IMR-90 (cell line): ENCODE measurements at regions not wholly inside any gene's neighbourhood (a gene's known extent, or its start where the extent isn't known, plus 50 kb on each side); places are given as distances from the start of the nearest gene placed in this dataset.

Experiments
- ATAC-seq: fragments of 200-7000 bp; cut with Tn5 transposase; 2 replicates; pipeline ENCODE4 v1.9.1; 2020; ENCODE audit warnings: low read depth, mild to moderate bottlenecking, moderate library complexity
- BruUV-seq: library from RNA; stranded (reverse); fragments of 400-500 nt; replicated peaks from 2 replicates; lab custom pipeline; 2021; lab: Mats Ljungman, UMichigan
- CTCF ChIA-PET: fragments of 300-600 bp; formaldehyde crosslinking; extraction: SDS; loops from one replicate; lab custom pipeline; 2021; ENCODE audit warnings: antibody characterized with exemption; lab: Yijun Ruan, JAX
- POLR2A ChIA-PET: fragments of 300-600 bp; sonication (Branson Sonifier 250); formaldehyde crosslinking; loops from one replicate; lab custom pipeline; 2022; ENCODE audit warnings: antibody characterized with exemption; ENCODE audit not compliant: unreplicated experiment; lab: Charles Lee
- DNase-seq: peaks from one replicate; pipeline ENCODE4 v3.0.0; 2013
- H2AFZ ChIP-seq: replicated peaks from 2 replicates; pipeline ENCODE3; 2013; ENCODE audit warnings: low read length, mild to moderate bottlenecking; ENCODE audit not compliant: poor library complexity
- H2AK5ac ChIP-seq: 2 replicates; pipeline ENCODE4 v1.6.1; 2013; ENCODE audit warnings: low read depth, low read length, inconsistent platforms
- H2AK9ac ChIP-seq: replicated peaks from 2 replicates; pipeline ENCODE3; 2013; ENCODE audit warnings: mild to moderate bottlenecking, low read depth, low read length, moderate library complexity; ENCODE audit not compliant: poor library complexity
- H2BK120ac ChIP-seq: 2 replicates; pipeline ENCODE4 v1.6.1; 2013; ENCODE audit warnings: low read depth, low read length, inconsistent platforms
- H2BK15ac ChIP-seq: 3 replicates; pipeline ENCODE4 v1.6.1; 2013; ENCODE audit warnings: low read depth, low read length, inconsistent platforms
- H2BK20ac ChIP-seq: 2 replicates; pipeline ENCODE4 v1.6.1; 2013; ENCODE audit warnings: low read depth, mild to moderate bottlenecking, inconsistent platforms, low read length, moderate library complexity
- H2BK5ac ChIP-seq: 2 replicates; pipeline ENCODE4 v1.6.1; 2013; ENCODE audit warnings: mild to moderate bottlenecking, low read depth, low read length, inconsistent platforms; ENCODE audit not compliant: poor library complexity, severe bottlenecking
- H3K14ac ChIP-seq: replicated peaks from 2 replicates; pipeline ENCODE4 v1.6.1; 2013; ENCODE audit warnings: low read depth, low read length, inconsistent platforms
- H3K18ac ChIP-seq: 2 replicates; pipeline ENCODE4 v1.6.1; 2013; ENCODE audit warnings: low read depth, low read length, control low read depth
- H3K23ac ChIP-seq: 2 replicates; pipeline ENCODE4 v1.6.1; 2013; ENCODE audit warnings: low read depth, low read length, inconsistent platforms
- H3K27ac ChIP-seq: 2 replicates; pipeline ENCODE4 v1.5.1; 2013; ENCODE audit warnings: mild to moderate bottlenecking, control low read depth, low read length; ENCODE audit not compliant: insufficient read depth
- H3K27me3 ChIP-seq: 2 replicates; pipeline ENCODE4 v1.6.1; 2013; ENCODE audit warnings: low read length; ENCODE audit not compliant: control insufficient read depth, insufficient read depth
- H3K36me3 ChIP-seq: 2 replicates; pipeline ENCODE4 v1.6.1; 2013; ENCODE audit warnings: low read length, mixed read lengths; ENCODE audit not compliant: control insufficient read depth, insufficient read depth
- H3K4ac ChIP-seq: 2 replicates; pipeline ENCODE4 v1.6.1; 2013; ENCODE audit warnings: low read depth, low read length, inconsistent platforms
- H3K4me1 ChIP-seq: 2 replicates; pipeline ENCODE4 v1.6.1; 2013; ENCODE audit warnings: low read length, mixed read lengths; ENCODE audit not compliant: control insufficient read depth, insufficient read depth
- H3K4me2 ChIP-seq: 2 replicates; pipeline ENCODE4 v1.6.1; 2013; ENCODE audit warnings: low read depth, mild to moderate bottlenecking, control low read depth, low read length, moderate library complexity
- H3K4me3 ChIP-seq: 2 replicates; pipeline ENCODE4 v1.5.1; 2013; ENCODE audit warnings: low read depth, mild to moderate bottlenecking, control low read depth, low read length, moderate library complexity; ENCODE audit not compliant: insufficient read depth
- H3K56ac ChIP-seq: 2 replicates; pipeline ENCODE4 v1.6.1; 2013; ENCODE audit warnings: low read length, inconsistent platforms; ENCODE audit not compliant: insufficient read depth; ENCODE audit errors: extremely low read depth
- H3K79me1 ChIP-seq, 2 experiments: 2 replicates each; pipeline ENCODE4 v1.6.1; 2013; ENCODE audit warnings: low read length in 2 of 2, inconsistent platforms in 1 of 2, low read depth in 1 of 2
- H3K9ac ChIP-seq: 2 replicates; pipeline ENCODE4 v1.6.1; 2013; ENCODE audit warnings: low read depth, low read length, control low read depth
- H3K9me1 ChIP-seq: 2 replicates; pipeline ENCODE4 v1.6.1; 2013; ENCODE audit warnings: low read length, inconsistent platforms; ENCODE audit not compliant: insufficient read depth
- H3K9me3 ChIP-seq: 2 replicates; pipeline ENCODE4 v1.6.1; 2013; ENCODE audit warnings: low read length; ENCODE audit not compliant: control insufficient read depth, insufficient read depth
- H4K20me1 ChIP-seq: 2 replicates; pipeline ENCODE4 v1.6.1; 2013; ENCODE audit warnings: low read length, inconsistent platforms; ENCODE audit not compliant: insufficient read depth
- H4K5ac ChIP-seq: 2 replicates; pipeline ENCODE4 v1.6.1; 2013; ENCODE audit warnings: mild to moderate bottlenecking, low read depth, low read length, control low read depth
- H4K8ac ChIP-seq, 2 experiments: 2 replicates each; pipeline ENCODE4 v1.6.1; 2013; ENCODE audit warnings: low read depth in 2 of 2, low read length in 2 of 2, control low read depth in 1 of 2, inconsistent platforms in 1 of 2
- H4K91ac ChIP-seq: 2 replicates; pipeline ENCODE4 v1.6.1; 2013; ENCODE audit warnings: low read depth, low read length, inconsistent platforms; ENCODE audit not compliant: insufficient read depth
- BHLHE40 ChIP-seq: fragments of 150-350 bp; IDR thresholded peaks from 2 replicates; pipeline ENCODE4 v1.6.1; 2016; ENCODE audit warnings: mild to moderate bottlenecking, low read depth, low read length
- CHD1 ChIP-seq: IDR thresholded peaks from 2 replicates; pipeline ENCODE4 v1.6.1; 2012; ENCODE audit warnings: low read depth, low read length, improper control_type of control experiment
- FOS ChIP-seq: fragments of 150-350 bp; IDR thresholded peaks from 2 replicates; pipeline ENCODE4 v1.6.1; 2016; ENCODE audit warnings: low read depth, low read length
- MAFK ChIP-seq: IDR thresholded peaks from 2 replicates; pipeline ENCODE4 v1.6.1; 2012; ENCODE audit warnings: low read depth, low read length, improper control_type of control experiment
- MAZ ChIP-seq: IDR thresholded peaks from 2 replicates; pipeline ENCODE4 v1.6.1; 2012; ENCODE audit warnings: low read depth, mild to moderate bottlenecking, low read length, improper control_type of control experiment, moderate library complexity, borderline replicate concordance
- MXI1 ChIP-seq: IDR thresholded peaks from 2 replicates; pipeline ENCODE4 v1.6.1; 2012; ENCODE audit warnings: low read depth, mild to moderate bottlenecking, low read length, moderate library complexity, borderline replicate concordance
- NFE2L2 ChIP-seq: fragments of 150-350 bp; IDR thresholded peaks from 2 replicates; pipeline ENCODE4 v1.6.1; 2016; ENCODE audit warnings: low read depth, mild to moderate bottlenecking, low read length
- POLR2A ChIP-seq: IDR thresholded peaks from 2 replicates; pipeline ENCODE4 v1.6.1; 2012; ENCODE audit warnings: mild to moderate bottlenecking, low read depth, low read length
- RAD21 ChIP-seq: IDR thresholded peaks from 2 replicates; pipeline ENCODE4 v1.6.1; 2012; ENCODE audit warnings: low read length, improper control_type of control experiment
- RFX5 ChIP-seq: IDR thresholded peaks from 2 replicates; pipeline ENCODE4 v1.8.0; 2012; ENCODE audit warnings: low read depth, mild to moderate bottlenecking, low read length, moderate library complexity
- SMC3 ChIP-seq: fragments of 150-350 bp; IDR thresholded peaks from 2 replicates; pipeline ENCODE4 v1.6.1; 2016; ENCODE audit warnings: low read depth, mild to moderate bottlenecking, antibody characterized with exemption, low read length, moderate library complexity
- WGBS, 2 experiments: methylation state at CpG; one replicate each; pipeline versions ENCODE4 v1.1.5 to v1.1.7; 2013; ENCODE audit warnings: missing lambda C conversion rate in 2 of 2; ENCODE audit not compliant: insufficient read length in 1 of 2; ENCODE audit errors: extremely low coverage in 2 of 2; 5-methylcytosine and 5-hydroxymethylcytosine counted together
- dilution Hi-C: fragments of 300-500 bp; cut with HindIII; formaldehyde crosslinking; loops from one replicate; pipeline ENCODE4 v1.14.3; 2018; ENCODE audit warnings: low sequenced_read_pairs; ENCODE audit not compliant: unreplicated experiment
- in situ Hi-C: fragments of 300-500 bp; cut with MboI; formaldehyde crosslinking; loops from 3 replicates; pipeline ENCODE4 v1.14.3; 2019; ENCODE audit warnings: low sequenced_read_pairs, inconsistent platforms, mixed read lengths
- intact Hi-C: fragments of 100-400 bp; cut with micrococcal nuclease; formaldehyde crosslinking; loops from 2 replicates; pipeline ENCODE4 v1.10.0; 2022
- TF ChIP-seq, protein P1 (sequence below): fragments of 150-350 bp; IDR thresholded peaks from 2 replicates; pipeline ENCODE4 v1.6.1; 2017; ENCODE audit warnings: mild to moderate bottlenecking, antibody characterized with exemption, low read length, low read depth

DNA sequence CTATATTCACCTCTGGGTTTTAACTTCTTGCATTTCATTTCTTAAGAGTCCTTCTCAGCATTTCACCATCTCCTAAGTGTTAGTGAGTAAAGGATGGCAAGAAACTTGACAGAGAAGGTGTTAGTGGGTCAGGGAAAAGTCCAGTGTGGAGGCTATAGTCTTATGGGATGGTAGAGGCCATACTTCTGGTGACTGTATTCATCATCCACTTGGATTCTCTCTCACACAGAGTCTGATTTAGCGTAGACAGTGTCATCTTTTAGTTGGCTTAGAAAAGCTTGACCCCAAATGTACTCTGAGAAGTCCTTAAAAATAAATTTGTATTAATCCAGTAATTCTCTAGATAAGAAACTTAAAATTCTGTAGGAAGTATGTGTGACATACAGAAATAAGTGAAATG lies 232.4 kb upstream of the FBXO33 start:
- H2AK9ac ChIP-seq = no peak overlapping the region
- no peak overlapping the region for H2BK20ac ChIP-seq
- H4K20me1 ChIP-seq = no peaks in the 10 kb centered on the region
- H3K4me3 ChIP-seq = no peak overlapping the region
- H3K4me1 ChIP-seq = no peaks in the 10 kb centered on the region
- no peak overlapping the region for H3K56ac ChIP-seq
- H4K5ac ChIP-seq = no peak overlapping the region
- no peak overlapping the region for H4K8ac ChIP-seq
- no TSS peak for BruUV-seq
- H3K14ac ChIP-seq = no peak overlapping the region
- H3K4me2 ChIP-seq = no peak overlapping the region
- no peak overlapping the region for H2AFZ ChIP-seq
- in situ Hi-C loops = no loop called here
- H3K27me3 ChIP-seq = no peaks in the 10 kb centered on the region
- H2BK15ac ChIP-seq = no peak overlapping the region
- H3K9me3 ChIP-seq = peaks cover 6% of the 10 kb centered on the region
- DNase-seq (no peak), ATAC-seq (no peak)
- no peaks in the 10 kb centered on the region for H3K36me3 ChIP-seq
- ChIA-PET POLR2A (no interaction called here), CTCF (no interaction called here)
- H3K23ac ChIP-seq = no peak overlapping the region
- H3K18ac ChIP-seq = no peak overlapping the region
- no peaks in the 10 kb centered on the region for H3K79me1 ChIP-seq
- H4K91ac ChIP-seq = no peak overlapping the region
- H3K27ac ChIP-seq = no peak overlapping the region
- TF ChIP-seq RFX5 = no peak
- TF ChIP-seq RAD21 = no peak
- TF ChIP-seq NFE2L2 = no peak
- TF ChIP-seq SMC3 = no peak
- TF ChIP-seq FOS = no peak
- no peak for TF ChIP-seq MAFK
- TF ChIP-seq, protein P1, sequence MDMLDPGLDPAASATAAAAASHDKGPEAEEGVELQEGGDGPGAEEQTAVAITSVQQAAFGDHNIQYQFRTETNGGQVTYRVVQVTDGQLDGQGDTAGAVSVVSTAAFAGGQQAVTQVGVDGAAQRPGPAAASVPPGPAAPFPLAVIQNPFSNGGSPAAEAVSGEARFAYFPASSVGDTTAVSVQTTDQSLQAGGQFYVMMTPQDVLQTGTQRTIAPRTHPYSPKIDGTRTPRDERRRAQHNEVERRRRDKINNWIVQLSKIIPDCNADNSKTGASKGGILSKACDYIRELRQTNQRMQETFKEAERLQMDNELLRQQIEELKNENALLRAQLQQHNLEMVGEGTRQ = no peak
- TF ChIP-seq BHLHE40 = no peak
- TF ChIP-seq POLR2A = no peak
- TF ChIP-seq MXI1 = no peak
- no peak for TF ChIP-seq MAZ
- TF ChIP-seq CHD1 = no peak
- no peaks in the 10 kb centered on the region for H3K9me1 ChIP-seq
- no peak overlapping the region for H3K4ac ChIP-seq
- no CpG with 5 or more reads among the region's 1 CpG for WGBS, 2 experiments
- no peak overlapping the region for H2BK5ac ChIP-seq
- no peak overlapping the region for H2AK5ac ChIP-seq
- dilution Hi-C loops = no loop called here
- intact Hi-C loops = no loop called here
- no peak overlapping the region for H2BK120ac ChIP-seq
- H3K9ac ChIP-seq = no peak overlapping the region
